ENCODE measurements at regions not wholly inside any gene's neighbourhood (a gene's known extent, or its start where the extent isn't known, plus 50 kb on each side); places are given as distances from the start of the nearest gene placed in this dataset.

DNA sequence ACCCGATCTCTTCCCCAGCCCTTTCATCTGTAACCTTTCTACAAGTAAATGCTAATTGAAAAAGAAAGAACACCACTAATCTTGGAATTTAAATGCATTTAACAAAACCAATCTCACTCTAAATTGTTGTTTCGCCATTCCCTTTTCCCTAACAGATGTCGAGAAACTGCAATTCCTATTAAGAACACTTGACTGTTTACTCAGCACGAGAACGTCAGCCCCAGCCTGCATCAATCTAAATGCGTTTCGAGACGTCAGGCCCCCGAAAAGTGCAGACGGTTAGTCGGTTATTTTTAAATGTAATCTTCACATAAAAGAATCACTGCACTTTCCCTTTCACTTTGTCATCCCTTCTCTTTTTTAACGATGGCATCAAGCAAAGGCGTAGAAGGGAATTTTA, 837.6 kb downstream of the VRK1 start:
- intact Hi-C loops (cut with DNase I) = no loop called here
- Histone ChIP-seq H3K4me1 (replicated peaks) (no peaks in the 10 kb centered on the region), H3K9me3 (no peaks in the 10 kb centered on the region), H3K4me3 (peak overlapping the region in 1 of 2 donors; percentile 3), H3K27ac (no peak overlapping the region), H3K27me3 (replicated peaks; ENCODE audit: insufficient read depth) (peaks cover 1% of the 10 kb centered on the region), H3K36me3 (no peaks in the 10 kb centered on the region)
- WGBS = 8% methylated on average over 13 of the region's 13 CpGs
- TF ChIP-seq POLR2A (IDR thresholded peaks at IDR 0.05) = no peak
- TF ChIP-seq POLR2AphosphoS5 (IDR thresholded peaks at IDR 0.05) = no peak
- TF ChIP-seq, protein P1, sequence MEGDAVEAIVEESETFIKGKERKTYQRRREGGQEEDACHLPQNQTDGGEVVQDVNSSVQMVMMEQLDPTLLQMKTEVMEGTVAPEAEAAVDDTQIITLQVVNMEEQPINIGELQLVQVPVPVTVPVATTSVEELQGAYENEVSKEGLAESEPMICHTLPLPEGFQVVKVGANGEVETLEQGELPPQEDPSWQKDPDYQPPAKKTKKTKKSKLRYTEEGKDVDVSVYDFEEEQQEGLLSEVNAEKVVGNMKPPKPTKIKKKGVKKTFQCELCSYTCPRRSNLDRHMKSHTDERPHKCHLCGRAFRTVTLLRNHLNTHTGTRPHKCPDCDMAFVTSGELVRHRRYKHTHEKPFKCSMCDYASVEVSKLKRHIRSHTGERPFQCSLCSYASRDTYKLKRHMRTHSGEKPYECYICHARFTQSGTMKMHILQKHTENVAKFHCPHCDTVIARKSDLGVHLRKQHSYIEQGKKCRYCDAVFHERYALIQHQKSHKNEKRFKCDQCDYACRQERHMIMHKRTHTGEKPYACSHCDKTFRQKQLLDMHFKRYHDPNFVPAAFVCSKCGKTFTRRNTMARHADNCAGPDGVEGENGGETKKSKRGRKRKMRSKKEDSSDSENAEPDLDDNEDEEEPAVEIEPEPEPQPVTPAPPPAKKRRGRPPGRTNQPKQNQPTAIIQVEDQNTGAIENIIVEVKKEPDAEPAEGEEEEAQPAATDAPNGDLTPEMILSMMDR (IDR thresholded peaks at IDR 0.05) = no peak
- DNase-seq (ENCODE audit: low spot score) = no peak

GRCh38 chr14:97638864-97639263, 841.7 kb downstream of the VRK1 start:
- intact Hi-C loops (cut with DNase I) = no loop called here
- DNase-seq (ENCODE audit: low spot score) = no peak

GRCh38 chr14:97640031-97640430, 842.8 kb downstream of the VRK1 start:
- H3K4me1 ChIP-seq (replicated peaks) = no peaks in the 10 kb centered on the region
- no peak overlapping the region for H3K4me3 ChIP-seq
- no peak for DNase-seq (ENCODE audit: low spot score)
- H3K27me3 ChIP-seq (replicated peaks; ENCODE audit: insufficient read depth) = no peaks in the 10 kb centered on the region
- WGBS = 60% methylated on average over 5 of the region's 5 CpGs
- intact Hi-C loops (cut with DNase I) = no loop called here
- H3K27ac ChIP-seq = no peak overlapping the region
- no peaks in the 10 kb centered on the region for H3K9me3 ChIP-seq
- no peak for TF ChIP-seq POLR2AphosphoS5 (IDR thresholded peaks at IDR 0.05)
- H3K36me3 ChIP-seq = no peaks in the 10 kb centered on the region

More at GRCh38 chr14:97638864-97639263, 841.7 kb downstream of the VRK1 start:
- Histone ChIP-seq H3K9me3 (no peaks in the 10 kb centered on the region), H3K36me3 (no peaks in the 10 kb centered on the region), H3K4me1 (replicated peaks) (no peaks in the 10 kb centered on the region), H3K27me3 (replicated peaks; ENCODE audit: insufficient read depth) (no peaks in the 10 kb centered on the region), H3K4me3 (no peak overlapping the region), H3K27ac (no peak overlapping the region)
- WGBS = 51% methylated on average over 3 of the region's 3 CpGs
- TF ChIP-seq, protein P1 (IDR thresholded peaks at IDR 0.05) = no peak
- TF ChIP-seq POLR2A (IDR thresholded peaks at IDR 0.05) = no peak
- TF ChIP-seq POLR2AphosphoS5 (IDR thresholded peaks at IDR 0.05) = no peak

DNA sequence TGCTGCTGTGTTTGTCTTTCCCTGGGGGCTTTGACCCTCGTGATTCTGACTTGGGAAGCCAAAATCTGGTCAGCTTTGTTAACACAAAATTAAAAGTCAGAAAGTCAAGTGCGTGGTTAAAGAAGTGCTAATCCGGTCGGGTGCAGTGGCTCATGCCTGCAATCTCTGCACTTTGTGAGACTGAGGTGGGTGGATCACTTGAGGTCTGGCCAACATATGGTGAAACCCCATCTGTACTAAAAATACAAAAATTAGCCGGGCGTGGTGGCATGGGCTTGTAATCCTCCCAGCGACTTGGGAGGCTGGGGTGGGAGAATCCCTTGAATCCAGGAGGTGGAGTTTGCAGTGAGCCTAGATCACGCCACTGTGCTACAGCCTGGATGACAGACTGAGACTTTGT, 844.6 kb downstream of the VRK1 start:
- 68% methylated on average over 8 of the region's 8 CpGs for WGBS
- Histone ChIP-seq H3K4me3 (no peak overlapping the region), H3K27ac (no peak overlapping the region), H3K27me3 (replicated peaks; ENCODE audit: insufficient read depth) (no peaks in the 10 kb centered on the region), H3K9me3 (no peaks in the 10 kb centered on the region), H3K4me1 (replicated peaks) (no peaks in the 10 kb centered on the region), H3K36me3 (no peaks in the 10 kb centered on the region)
- intact Hi-C loops (cut with DNase I) = no loop called here
- DNase-seq (ENCODE audit: low spot score) = no peak
- TF ChIP-seq, protein P1 (IDR thresholded peaks at IDR 0.05) = no peak
- TF ChIP-seq POLR2A (IDR thresholded peaks at IDR 0.05) = no peak
- no peak for TF ChIP-seq POLR2AphosphoS5 (IDR thresholded peaks at IDR 0.05)

GRCh38 chr14:97642631-97643030, 845.4 kb downstream of the VRK1 start:
- H3K9me3 ChIP-seq = no peaks in the 10 kb centered on the region
- no peaks in the 10 kb centered on the region for H3K27me3 ChIP-seq (replicated peaks; ENCODE audit: insufficient read depth)
- no peak for DNase-seq (ENCODE audit: low spot score)
- H3K4me3 ChIP-seq = no peak overlapping the region
- H3K36me3 ChIP-seq = no peaks in the 10 kb centered on the region
- intact Hi-C loops (cut with DNase I) = no loop called here
- TF ChIP-seq, protein P1 (IDR thresholded peaks at IDR 0.05) = no peak
- H3K4me1 ChIP-seq (replicated peaks) = no peaks in the 10 kb centered on the region
- H3K27ac ChIP-seq = no peak overlapping the region
- 53% methylated on average over 3 of the region's 3 CpGs for WGBS

Measured in prostate gland (tissue), 2 donors.